Coronary artery (tissue), 2 donors: ENCODE measurements at regions not wholly inside any gene's neighbourhood (a gene's known extent, or its start where the extent isn't known, plus 50 kb on each side); places are given as distances from the start of the nearest gene placed in this dataset.

Experiments used
- DNase-seq: peaks from one replicate; pipeline ENCODE4 v3.0.0-alpha.2; 2017; ENCODE audit warnings: low spot score
- H3K27ac ChIP-seq, 2 donors: fragments of 200-600 bp; sonication (generic); one replicate each; pipeline ENCODE4 v1.5.1; 2016 to 2019
- H3K4me3 ChIP-seq: fragments of 200-600 bp; sonication (generic); 2 replicates; pipeline ENCODE4 v1.5.1; 2016; ENCODE audit warnings: mild to moderate bottlenecking, moderate library complexity
- CTCF ChIP-seq: fragments of 200-600 bp; sonication (generic); IDR thresholded peaks from one replicate; pipeline ENCODE4 v1.5.1; 2019; ENCODE audit warnings: antibody characterized with exemption

DNA sequence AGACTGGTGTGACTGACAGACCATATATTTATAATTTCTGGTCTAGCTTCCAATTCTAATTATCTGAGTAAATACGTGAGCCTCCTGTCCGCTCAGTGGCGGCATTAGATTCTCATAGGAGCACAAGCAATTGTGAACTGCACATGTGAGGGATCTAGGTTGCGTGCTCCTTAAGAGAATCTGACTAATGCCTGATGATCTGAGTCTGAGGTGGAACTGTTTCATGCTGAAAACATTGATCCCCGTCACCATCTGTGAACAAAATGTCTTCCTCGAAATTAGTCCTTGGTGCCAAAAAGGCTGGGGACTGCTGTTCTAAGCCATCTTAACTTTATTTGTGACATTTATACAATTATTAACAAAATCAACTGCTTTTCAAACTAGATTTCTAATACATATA is 164.7 kb upstream of the MEOX2 start:
- no peak for TF ChIP-seq CTCF
- Histone ChIP-seq H3K27ac (no peak overlapping the region), H3K4me3 (no peak overlapping the region)
- no peak for DNase-seq

GRCh38 chr7:15848901-15849300 is 162.4 kb upstream of the MEOX2 start:
- H3K4me3 ChIP-seq = no peak overlapping the region
- no peak for DNase-seq
- no peak overlapping the region for H3K27ac ChIP-seq
- no peak for TF ChIP-seq CTCF

GRCh38 chr7:15848362-15848761 is 161.9 kb upstream of the MEOX2 start:
- DNase-seq = no peak
- H3K27ac ChIP-seq = peak overlapping the region in 1 of 2 donors; percentile 21
- TF ChIP-seq CTCF = no peak
- H3K4me3 ChIP-seq = no peak overlapping the region

GRCh38 chr7:15845868-15846267 is 159.4 kb upstream of the MEOX2 start:
- Histone ChIP-seq H3K4me3 (no peak overlapping the region), H3K27ac (no peak overlapping the region)
- no peak for TF ChIP-seq CTCF
- no peak for DNase-seq

DNA sequence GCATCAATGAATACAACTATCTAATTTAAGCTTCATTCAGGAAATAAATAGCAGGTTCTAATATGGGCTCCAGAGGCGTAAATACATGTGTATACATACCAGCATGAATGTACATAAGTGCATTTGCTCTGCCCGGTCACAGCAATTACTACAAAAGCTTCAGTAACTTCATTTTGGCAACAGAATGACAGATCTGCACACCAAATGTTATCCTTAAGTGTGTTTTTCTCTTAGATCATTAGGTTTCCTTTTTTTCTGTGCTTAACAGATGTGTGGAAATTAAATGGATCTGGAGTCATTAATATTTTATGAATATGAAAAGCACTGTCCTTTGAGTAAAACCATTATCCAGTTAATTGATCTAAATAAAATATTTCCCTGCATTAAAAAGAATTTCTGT is 159.0 kb upstream of the MEOX2 start:
- DNase-seq = no peak
- no peak overlapping the region for H3K4me3 ChIP-seq
- TF ChIP-seq CTCF = no peak
- no peak overlapping the region for H3K27ac ChIP-seq

DNA sequence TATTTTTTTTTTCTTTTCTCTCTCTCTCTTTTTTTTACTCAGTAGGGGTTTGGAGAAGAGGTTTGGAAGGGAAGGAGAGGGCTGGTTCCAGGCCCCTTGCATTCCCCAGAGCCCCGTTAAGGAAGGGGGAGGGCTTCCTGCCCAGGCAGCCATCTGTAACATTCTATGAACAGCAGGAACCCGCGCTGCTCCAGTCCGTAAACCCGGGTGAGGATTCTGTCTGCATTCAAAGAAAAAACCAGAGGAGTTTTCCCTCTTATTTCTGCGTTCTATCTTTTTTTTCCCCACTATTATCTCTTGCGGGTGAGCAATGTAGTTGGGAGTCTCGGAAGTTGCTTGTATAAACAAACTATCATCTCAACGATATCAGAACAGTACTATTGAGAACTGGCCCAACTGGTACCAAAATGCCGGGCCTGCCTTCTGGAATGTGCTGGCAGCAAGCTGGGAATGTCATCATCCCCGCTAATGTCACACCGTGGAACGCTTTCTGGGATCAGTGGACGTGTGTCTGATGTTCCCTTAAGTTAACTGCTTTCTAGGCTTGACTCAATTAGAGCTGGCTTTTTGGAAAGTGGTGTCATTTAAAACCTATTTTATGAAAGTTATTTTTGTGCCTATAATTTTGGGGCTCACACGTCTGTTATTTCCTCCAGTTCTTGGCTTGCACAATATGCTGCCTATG is 153.1 kb upstream of the MEOX2 start:
- peak overlapping the region; percentile 66 to 70 for H3K27ac ChIP-seq

More for the DNA sequence above, 153.1 kb upstream of the MEOX2 start:
- no peak for TF ChIP-seq CTCF
- DNase-seq = peak; percentile 75
- peak overlapping the region; percentile 52 for H3K4me3 ChIP-seq
